GM21447 (cell line): ENCODE measurements at regions not wholly inside any gene's neighbourhood (a gene's known extent, or its start where the extent isn't known, plus 50 kb on each side); places are given as distances from the start of the nearest gene placed in this dataset.
"Not testable (repeated sequence)": the region's sequence is repeated elsewhere in the genome, so short reads cannot be mapped to it uniquely, and the experiment has no call there.

Source experiments
- ATAC-seq: cut with Tn5 transposase; IDR thresholded peaks from one replicate; pipeline ENCODE4 v1.9.1; 2021; ENCODE audit not compliant: unreplicated experiment

GRCh38 chr5:2536632-2537377 lies 214.7 kb downstream of the IRX2 start:
- ATAC-seq, result no peak

DNA sequence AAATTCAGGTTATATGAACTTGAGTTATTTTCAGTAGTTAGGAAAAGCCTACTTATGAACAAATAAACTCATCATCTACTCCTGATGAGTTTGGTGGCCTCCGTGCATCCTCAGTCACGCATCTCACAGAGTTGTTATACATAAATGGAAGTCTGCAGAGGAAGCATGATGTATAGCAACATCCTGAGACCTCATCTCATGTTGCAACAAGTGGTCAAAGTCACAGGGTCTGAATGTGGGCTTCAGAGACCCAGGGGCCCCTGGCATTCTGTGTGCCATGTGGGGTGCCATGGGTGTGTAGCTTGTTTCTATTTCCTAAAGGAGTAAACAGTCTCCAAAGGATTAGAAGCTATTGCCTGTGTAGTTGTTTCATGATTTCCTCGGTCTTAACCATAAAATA lies 216.5 kb downstream of the IRX2 start:
- no peak for ATAC-seq

DNA sequence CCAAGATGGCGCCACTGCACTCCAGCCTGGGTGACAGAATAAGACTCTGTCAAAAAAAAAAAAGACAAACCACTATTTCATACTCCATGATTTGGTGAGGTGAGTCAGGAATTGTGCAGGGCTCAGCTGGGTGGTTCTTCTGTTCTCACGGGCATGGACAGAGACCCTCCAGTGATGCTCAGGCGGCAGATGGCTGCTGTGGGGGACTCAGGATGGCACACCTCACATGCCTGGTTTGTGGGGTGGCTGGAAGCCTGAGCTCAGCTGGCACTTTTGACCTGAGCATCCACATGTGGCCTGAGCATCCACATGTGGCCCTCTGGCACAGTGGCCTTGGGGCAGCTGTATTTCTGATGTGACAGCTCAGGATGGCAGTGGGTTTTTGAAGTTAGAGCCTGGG lies 217.2 kb downstream of the IRX2 start:
- ATAC-seq, result no peak

- ATAC-seq, result not testable (repeated sequence)
Observed at GRCh38 chr5:2533848-2534247, 217.6 kb downstream of the IRX2 start.

- ATAC-seq, result no peak
Observed at GRCh38 chr5:2532809-2533208, 218.7 kb downstream of the IRX2 start.

GRCh38 chr5:2531318-2531717 lies 220.2 kb downstream of the IRX2 start:
- ATAC-seq, result no peak

- ATAC-seq, result no peak
Observed at GRCh38 chr5:2530609-2531008, 220.9 kb downstream of the IRX2 start.

DNA sequence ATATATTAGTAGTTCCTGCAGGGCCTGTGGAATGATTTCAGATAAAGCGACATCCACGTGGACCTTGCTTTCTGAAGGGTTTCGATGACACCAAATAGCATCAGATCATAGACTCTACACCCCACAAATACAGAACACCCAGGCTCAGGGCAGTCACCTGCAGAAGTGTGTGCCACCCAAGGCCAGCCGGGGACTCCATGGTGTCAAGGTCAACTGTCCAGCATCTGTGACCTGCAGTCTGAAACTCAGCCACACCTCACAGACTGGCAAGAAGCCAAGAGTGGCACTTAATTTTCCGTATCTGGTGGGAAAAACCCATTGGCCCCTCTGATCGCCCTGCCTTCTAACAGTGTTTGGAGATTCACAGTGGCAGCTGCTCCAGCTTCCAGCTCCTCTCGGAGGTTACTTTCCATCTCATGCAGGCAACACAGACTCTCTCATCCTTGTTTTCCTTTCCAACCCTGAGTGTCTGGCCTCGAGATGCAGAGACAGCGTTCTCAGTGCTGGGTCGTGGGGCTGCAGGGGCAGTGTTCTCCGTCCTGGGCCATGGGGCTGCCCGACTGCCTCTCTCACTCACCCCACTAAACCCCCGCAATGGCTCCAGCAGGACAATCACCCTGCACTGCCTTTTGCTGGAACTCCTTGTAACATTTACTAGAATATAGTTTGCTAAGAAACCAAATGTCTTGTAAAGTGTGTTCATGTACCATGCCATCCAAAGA lies 221.9 kb downstream of the IRX2 start:
- no peak for ATAC-seq

- no peak for ATAC-seq
Observed at GRCh38 chr5:2525351-2525750, 226.1 kb downstream of the IRX2 start.

- ATAC-seq, result no peak
Observed at GRCh38 chr5:2524620-2525019, 226.9 kb downstream of the IRX2 start.

- ATAC-seq, result no peak
Observed at GRCh38 chr5:2523180-2523579, 228.3 kb downstream of the IRX2 start.

DNA sequence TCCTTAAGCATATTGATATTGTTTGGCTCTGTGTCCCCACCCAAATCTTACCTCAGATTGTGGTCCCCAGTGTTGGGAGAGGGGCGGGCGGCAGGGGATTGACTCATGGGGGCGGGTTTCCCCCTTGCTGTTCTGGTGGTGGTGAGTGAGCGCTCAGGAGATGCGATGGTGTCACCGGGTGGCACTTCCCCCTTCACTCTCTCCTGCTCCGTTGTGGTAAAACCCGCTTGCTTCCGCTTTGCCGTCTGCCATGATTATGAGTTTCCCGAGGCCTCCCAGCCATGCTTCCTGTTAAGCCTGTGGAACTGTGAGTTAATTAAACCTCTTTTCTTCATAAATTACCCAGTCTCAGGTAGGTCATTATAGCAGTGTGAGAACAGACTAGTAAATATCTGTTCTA lies 229.1 kb downstream of the IRX2 start:
- no peak for ATAC-seq

- ATAC-seq, result no peak
Observed at GRCh38 chr5:2519153-2519552, 232.3 kb downstream of the IRX2 start.

- ATAC-seq, result no peak
Observed at GRCh38 chr5:2517451-2517850, 234.0 kb downstream of the IRX2 start.

DNA sequence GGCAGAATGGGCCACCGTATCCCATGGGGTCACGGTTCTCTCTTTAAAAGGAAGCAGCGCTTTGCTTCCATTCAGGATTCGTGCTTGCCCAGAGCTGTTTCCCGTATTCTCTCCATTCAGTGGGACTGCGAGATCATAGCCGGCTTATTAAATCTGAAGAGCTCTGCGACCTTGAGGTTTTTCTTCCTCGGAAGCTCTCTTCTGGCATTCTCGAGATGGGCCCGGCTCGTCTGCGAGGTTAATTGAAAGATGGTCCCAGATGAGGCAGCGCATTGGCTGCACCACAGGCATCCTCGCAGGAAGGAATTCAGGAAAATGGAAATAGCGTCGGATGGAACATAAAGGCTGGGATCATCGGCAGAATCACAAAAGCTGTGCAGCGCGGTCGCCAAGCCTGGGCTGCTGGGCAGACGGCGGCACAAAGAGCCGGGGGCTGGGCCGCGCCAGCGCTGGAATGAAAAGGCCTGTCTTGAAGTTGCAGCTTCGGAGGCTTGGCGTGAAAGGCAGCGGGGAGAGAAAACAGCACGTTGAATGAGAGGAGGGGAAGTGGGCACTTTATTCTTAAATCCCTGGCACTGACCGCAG lies 236.2 kb downstream of the IRX2 start:
- ATAC-seq, result no peak

GRCh38 chr5:2514484-2514883 lies 237.0 kb downstream of the IRX2 start:
- ATAC-seq, result no peak

DNA sequence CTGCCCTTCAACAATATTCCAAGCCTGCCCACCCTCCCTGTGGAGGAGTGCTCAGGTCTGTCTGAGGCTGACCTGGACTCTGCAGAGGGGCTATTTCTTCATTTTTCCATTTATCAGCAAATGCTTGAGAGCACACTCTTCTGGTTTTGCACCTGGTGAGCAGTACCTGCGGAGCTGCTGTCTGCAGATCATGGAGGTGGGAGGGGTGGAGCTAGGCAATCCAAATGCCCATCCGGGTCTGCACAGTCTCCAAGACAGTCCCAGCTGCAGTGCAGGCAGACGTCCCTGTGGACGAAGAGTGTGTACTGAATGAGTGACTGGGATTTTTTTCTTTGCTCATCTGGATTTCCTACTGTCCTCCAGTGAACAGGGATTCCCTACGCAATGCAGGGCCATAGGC lies 239.8 kb downstream of the IRX2 start:
- no peak for ATAC-seq

DNA sequence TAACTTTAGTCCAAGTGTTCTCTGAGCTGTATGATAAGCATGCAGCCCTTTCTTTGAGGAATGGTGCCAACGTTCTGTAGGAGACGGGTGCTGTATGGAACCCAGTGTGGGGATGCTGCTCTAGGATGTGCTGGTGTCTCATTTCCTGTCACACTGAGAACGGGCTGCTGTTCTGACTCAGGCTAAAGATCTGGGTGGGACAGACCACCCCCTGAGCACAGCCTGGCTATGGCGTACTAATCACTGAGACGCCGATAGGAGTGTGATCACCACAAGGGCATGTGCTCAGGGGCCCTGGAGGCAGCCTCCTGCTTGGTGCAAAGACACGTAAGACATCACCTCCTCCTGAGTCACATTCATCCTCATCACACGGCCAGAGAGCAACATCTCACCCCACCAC lies 240.4 kb downstream of the IRX2 start:
- ATAC-seq, result no peak

DNA sequence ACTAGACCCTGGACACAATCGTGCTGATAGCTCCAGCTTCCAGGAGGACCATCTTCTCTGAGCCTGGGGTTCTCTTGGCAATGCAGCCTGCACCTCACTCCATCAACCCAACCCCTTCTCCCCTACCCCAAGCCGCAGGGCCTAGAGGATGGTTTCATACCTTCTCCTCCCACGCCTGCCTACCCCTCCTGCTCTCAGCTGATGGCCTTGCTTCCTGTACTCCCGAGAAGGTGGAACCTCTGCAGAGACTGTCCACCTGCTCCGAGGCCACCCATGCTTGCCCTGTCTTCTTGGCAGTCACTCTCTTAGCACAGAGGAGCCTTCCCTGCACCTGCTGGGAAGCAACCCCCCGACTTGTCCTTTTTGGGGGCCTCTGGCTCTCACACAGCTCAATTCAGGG lies 241.9 kb downstream of the IRX2 start:
- ATAC-seq, result no peak

GRCh38 chr5:2508514-2508913 lies 243.0 kb downstream of the IRX2 start:
- no peak for ATAC-seq

DNA sequence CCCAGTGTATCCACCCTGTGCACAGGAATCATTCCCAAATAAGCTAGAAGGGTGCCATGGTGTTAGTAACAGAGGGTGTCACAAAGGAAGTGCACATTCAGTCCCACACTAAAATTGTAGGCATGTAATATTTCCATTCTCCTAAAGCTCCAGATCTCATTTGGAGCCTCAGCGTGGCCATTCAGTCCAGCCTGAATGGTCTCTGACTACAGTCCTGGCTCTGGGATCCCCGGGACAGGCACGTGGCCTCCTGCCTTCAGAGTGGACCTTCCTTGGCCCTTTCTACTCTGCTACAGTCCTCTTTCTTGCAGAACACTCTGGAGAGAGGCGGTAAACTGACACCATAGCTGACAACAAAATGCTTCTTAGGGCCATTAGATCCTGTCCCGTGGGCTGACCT lies 243.9 kb downstream of the IRX2 start:
- no peak for ATAC-seq

DNA sequence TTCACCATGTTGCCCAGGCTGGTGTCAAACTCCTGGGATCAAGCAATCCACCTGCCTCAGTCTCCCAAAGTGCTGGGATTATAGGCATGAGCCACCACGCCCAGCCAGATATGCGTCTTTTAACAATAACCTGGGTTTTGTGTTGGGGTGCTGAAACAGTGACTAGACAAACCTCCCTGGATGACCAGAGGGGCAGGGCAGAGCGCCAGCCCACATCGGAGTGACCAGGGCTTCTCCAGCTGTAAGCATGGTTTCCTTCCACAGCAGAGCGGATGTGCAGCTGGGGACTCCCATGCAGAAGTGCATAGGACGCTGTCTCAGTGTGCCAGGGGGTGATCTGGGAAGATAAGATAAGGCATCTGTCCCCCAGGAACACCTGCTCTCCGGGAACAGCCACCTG lies 244.9 kb downstream of the IRX2 start:
- ATAC-seq, result no peak
